GM12878 (cell line): ENCODE measurements at regions not wholly inside any gene's neighbourhood (a gene's known extent, or its start where the extent isn't known, plus 50 kb on each side); places are given as distances from the start of the nearest gene placed in this dataset.

ENCODE experiments used
- ATAC-seq: fragments of 200-7000 bp; cut with Tn5 transposase; 3 replicates; pipeline ENCODE4 v1.9.1; 2020; ENCODE audit warnings: mild to moderate bottlenecking, moderate library complexity
- BruUV-seq: library from RNA; stranded (reverse); fragments of 400-500 nt; replicated peaks from 2 replicates; lab custom pipeline; 2021; lab: Mats Ljungman, UMichigan
- CTCF ChIA-PET: fragments of 300-600 bp; sonication (Branson Sonifier 250); formaldehyde crosslinking; extraction: SDS; loops from one replicate; lab custom pipeline; 2021; ENCODE audit warnings: inconsistent platforms; lab: Yijun Ruan, JAX
- POLR2A ChIA-PET: fragments of 350-600 bp; formaldehyde crosslinking; extraction: SDS; loops from one replicate; lab custom pipeline; 2021; ENCODE audit warnings: inconsistent platforms; lab: Charles Lee
- RAD21 ChIA-PET: fragments of 300-600 bp; sonication (Branson Sonifier 250); formaldehyde crosslinking; loops from one replicate; lab custom pipeline; 2023; ENCODE audit warnings: antibody characterized with exemption; ENCODE audit not compliant: unreplicated experiment; lab: Charles Lee
- SMC1A ChIA-PET: fragments of 300-600 bp; sonication (Branson Sonifier 250); formaldehyde crosslinking; loops from one replicate; lab custom pipeline; 2023; ENCODE audit not compliant: unreplicated experiment, uncharacterized antibody; lab: Charles Lee
- DNase-seq: peaks from one replicate; pipeline ENCODE4 v3.0.0-alpha.2; 2011; ENCODE audit warnings: low read depth, low spot score
- FAIRE-seq: peaks from 3 replicates; lab custom pipeline; 2011; peaks lifted over from hg19 to GRCh38; lab: Jason Lieb, UNC
- H2AFZ ChIP-seq: 2 replicates; pipeline ENCODE4 v1.6.0; 2011; ENCODE audit warnings: low read depth, low read length, control low read depth; ENCODE audit not compliant: control insufficient read depth
- H3K27ac ChIP-seq: 2 replicates; pipeline ENCODE4 v1.5.1; 2011; ENCODE audit warnings: control low read depth; ENCODE audit not compliant: control insufficient read depth, insufficient read depth
- H3K27me3 ChIP-seq, 2 experiments: replicated peaks in 1 of 2; 2 replicates each; pipeline versions ENCODE4 v1.6.0 to v1.6.1; 2011; ENCODE audit warnings: low read length in 1 of 2; ENCODE audit not compliant: control insufficient read depth in 2 of 2, insufficient read depth in 2 of 2
- H3K36me3 ChIP-seq, 2 experiments: 2 replicates each; pipeline ENCODE4 v1.5.1; 2011; ENCODE audit warnings: low read length in 1 of 2; ENCODE audit not compliant: control insufficient read depth in 2 of 2, insufficient read depth in 2 of 2
- H3K4me1 ChIP-seq: 2 replicates; pipeline ENCODE4 v1.6.1; 2011; ENCODE audit warnings: mild to moderate bottlenecking, low read length, moderate library complexity, mixed read lengths; ENCODE audit not compliant: control insufficient read depth, insufficient read depth
- H3K4me2 ChIP-seq: 2 replicates; pipeline ENCODE4 v1.6.0; 2011; ENCODE audit warnings: control low read depth; ENCODE audit not compliant: control insufficient read depth, insufficient read depth
- H3K4me3 ChIP-seq: fragments of 200-600 bp; sonication (generic); 2 replicates; pipeline ENCODE4 v1.5.1; 2016
- H3K79me2 ChIP-seq: 2 replicates; pipeline ENCODE4 v1.6.0; 2011; ENCODE audit warnings: low read length; ENCODE audit not compliant: control insufficient read depth, insufficient read depth
- H3K9ac ChIP-seq: 2 replicates; pipeline ENCODE4 v1.8.0; 2011; ENCODE audit warnings: low read length, control low read depth, mixed read lengths; ENCODE audit not compliant: control insufficient read depth, insufficient read depth
- H3K9me3 ChIP-seq: replicated peaks from 3 replicates; pipeline ENCODE4 v1.5.1; 2011; ENCODE audit warnings: mild to moderate bottlenecking, low read length; ENCODE audit not compliant: control insufficient read depth, insufficient read depth
- H4K20me1 ChIP-seq: 2 replicates; pipeline ENCODE4 v1.6.0; 2011; ENCODE audit not compliant: control insufficient read depth, insufficient read depth
- CBX3 ChIP-seq: fragments of 200-600 bp; sonication (generic); IDR thresholded peaks from 2 replicates; pipeline ENCODE4 v1.6.1; 2016; ENCODE audit warnings: low read depth, borderline replicate concordance
- EGR1 ChIP-seq, 2 experiments: IDR thresholded peaks; 1 replicate in 1 of 2; 2 replicates in 1 of 2; pipeline ENCODE4 v1.6.1; 2011 to 2012; ENCODE audit warnings: low read depth in 2 of 2, low read length in 2 of 2, borderline replicate concordance in 1 of 2, mild to moderate bottlenecking in 1 of 2, moderate library complexity in 1 of 2
- IKZF1 ChIP-seq: fragments of 450-650 bp; conservative IDR thresholded peaks from 2 replicates; pipeline ENCODE4 v1.6.1; 2017; ENCODE audit warnings: antibody characterized with exemption, mild to moderate bottlenecking
- JUND ChIP-seq: IDR thresholded peaks from 2 replicates; pipeline ENCODE4 v1.6.1; 2012; ENCODE audit warnings: low read depth, mild to moderate bottlenecking, low read length, improper control_type of control experiment, moderate library complexity
- POLR2A ChIP-seq: IDR thresholded peaks from 2 replicates; pipeline ENCODE4 v1.6.1; 2011; ENCODE audit warnings: low read depth, mild to moderate bottlenecking, low read length
- POLR2AphosphoS2 ChIP-seq: IDR thresholded peaks from 2 replicates; pipeline ENCODE4 v1.6.1; 2011; ENCODE audit warnings: low read depth, mild to moderate bottlenecking, low read length, improper control_type of control experiment, moderate library complexity
- RELA ChIP-seq: fragments of 450-650 bp; IDR thresholded peaks from 2 replicates; pipeline ENCODE4 v1.8.0; 2014; ENCODE audit warnings: borderline replicate concordance; ENCODE audit not compliant: partially characterized antibody
- STAT1 ChIP-seq: fragments of 450-650 bp; conservative IDR thresholded peaks from 2 replicates; pipeline ENCODE4 v1.6.1; 2014; ENCODE audit warnings: antibody characterized with exemption, mild to moderate bottlenecking
- ZBED1 ChIP-seq: IDR thresholded peaks from 2 replicates; pipeline ENCODE4 v1.6.1; 2016; ENCODE audit warnings: borderline replicate concordance
- ZNF24 ChIP-seq: fragments of 450-650 bp; IDR thresholded peaks from 2 replicates; pipeline ENCODE4 v1.6.1; 2017; ENCODE audit warnings: antibody characterized with exemption, mild to moderate bottlenecking
- WGBS: methylation state at CpG from one replicate; pipeline ENCODE4 v1.1.6; 2016; ENCODE audit warnings: low lambda C conversion rate; ENCODE audit not compliant: insufficient replicate concordance, insufficient coverage; ENCODE audit errors: missing lambda C conversion rate; 5-methylcytosine and 5-hydroxymethylcytosine counted together
- in situ Hi-C: fragments of 300-500 bp; cut with MboI; formaldehyde crosslinking; loops from 9 replicates; pipeline ENCODE4 v1.14.3; 2018; ENCODE audit warnings: mixed read lengths
- intact Hi-C: fragments of 100-400 bp; cut with micrococcal nuclease; formaldehyde crosslinking; loops from one replicate; pipeline ENCODE4 v1.14.2; 2022; ENCODE audit not compliant: unreplicated experiment
- TF ChIP-seq, protein P1 (sequence below): fragments of 450-650 bp; formaldehyde crosslinking; IDR thresholded peaks from 2 replicates; pipeline ENCODE4 v1.4.0; 2022; ENCODE audit warnings: mild to moderate bottlenecking, moderate library complexity
- TF ChIP-seq, protein P2 (sequence below): fragments of 450-650 bp; IDR thresholded peaks from 2 replicates; pipeline ENCODE4 v1.6.1; 2016; ENCODE audit warnings: mild to moderate bottlenecking, moderate library complexity, borderline replicate concordance

- Histone ChIP-seq H3K4me2 (no peak overlapping the region), H2AFZ (no peak overlapping the region), H3K79me2 (no peaks in the 10 kb centered on the region), H3K27me3 (no peaks in the 10 kb centered on the region), H3K27ac (no peak overlapping the region), H3K4me1 (no peaks in the 10 kb centered on the region), H3K36me3 (no peaks in the 10 kb centered on the region), H3K9ac (no peak overlapping the region), H3K9me3 (no peaks in the 10 kb centered on the region), H3K4me3 (no peak overlapping the region), H4K20me1 (no peaks in the 10 kb centered on the region)
- 0% methylated on average over 1 of the region's 1 CpG for WGBS
- ChIA-PET CTCF (no interaction called here), POLR2A (no interaction called here), SMC1A (no interaction called here), RAD21 (no interaction called here)
- FAIRE-seq (no peak), DNase-seq (no peak), ATAC-seq (no peak)
- in situ Hi-C loops: no loop called here
- TF ChIP-seq JUND (no peak), CBX3 (no peak)
- intact Hi-C loops: no loop called here
- BruUV-seq: no TSS peak
These were observed 188.2 kb upstream of the IRX5 start for GRCh38 chr16:54742436-54742835.

GRCh38 chr16:54739381-54739780 lies 191.3 kb upstream of the IRX5 start:
- 28% methylated on average over 4 of the region's 4 CpGs for WGBS
- ChIA-PET POLR2A (no interaction called here), SMC1A (interaction anchor here (0.6 kb wide), 1 partner anchor 629 kb away, joined by 3 read pairs; no protein-coding TSS in a partner anchor), CTCF (no interaction called here), RAD21 (no interaction called here)
- no peak overlapping the region for H3K4me3 ChIP-seq
- FAIRE-seq (no peak), DNase-seq (no peak), ATAC-seq (no peak)
- intact Hi-C loops: no loop called here
- H3K79me2 ChIP-seq: no peaks in the 10 kb centered on the region
- no peak overlapping the region for H3K9ac ChIP-seq
- no TSS peak for BruUV-seq
- no peak overlapping the region for H2AFZ ChIP-seq
- H3K36me3 ChIP-seq: no peaks in the 10 kb centered on the region
- H3K4me2 ChIP-seq: no peak overlapping the region
- no peak overlapping the region for H3K27ac ChIP-seq
- in situ Hi-C loops: no loop called here
- no peaks in the 10 kb centered on the region for H3K4me1 ChIP-seq
- no peaks in the 10 kb centered on the region for H4K20me1 ChIP-seq
- H3K27me3 ChIP-seq: no peaks in the 10 kb centered on the region
- no peaks in the 10 kb centered on the region for H3K9me3 ChIP-seq
- no peak for TF ChIP-seq POLR2A
- no peak for TF ChIP-seq POLR2AphosphoS2
- TF ChIP-seq ZBED1: no peak
- no peak for TF ChIP-seq EGR1 (IDR thresholded peaks at IDR 0.05; ENCODE audit: borderline replicate concordance in 1 of 2, low read depth in 2 of 2, low read length in 2 of 2)
- no peak for TF ChIP-seq IKZF1
- TF ChIP-seq, protein P1, sequence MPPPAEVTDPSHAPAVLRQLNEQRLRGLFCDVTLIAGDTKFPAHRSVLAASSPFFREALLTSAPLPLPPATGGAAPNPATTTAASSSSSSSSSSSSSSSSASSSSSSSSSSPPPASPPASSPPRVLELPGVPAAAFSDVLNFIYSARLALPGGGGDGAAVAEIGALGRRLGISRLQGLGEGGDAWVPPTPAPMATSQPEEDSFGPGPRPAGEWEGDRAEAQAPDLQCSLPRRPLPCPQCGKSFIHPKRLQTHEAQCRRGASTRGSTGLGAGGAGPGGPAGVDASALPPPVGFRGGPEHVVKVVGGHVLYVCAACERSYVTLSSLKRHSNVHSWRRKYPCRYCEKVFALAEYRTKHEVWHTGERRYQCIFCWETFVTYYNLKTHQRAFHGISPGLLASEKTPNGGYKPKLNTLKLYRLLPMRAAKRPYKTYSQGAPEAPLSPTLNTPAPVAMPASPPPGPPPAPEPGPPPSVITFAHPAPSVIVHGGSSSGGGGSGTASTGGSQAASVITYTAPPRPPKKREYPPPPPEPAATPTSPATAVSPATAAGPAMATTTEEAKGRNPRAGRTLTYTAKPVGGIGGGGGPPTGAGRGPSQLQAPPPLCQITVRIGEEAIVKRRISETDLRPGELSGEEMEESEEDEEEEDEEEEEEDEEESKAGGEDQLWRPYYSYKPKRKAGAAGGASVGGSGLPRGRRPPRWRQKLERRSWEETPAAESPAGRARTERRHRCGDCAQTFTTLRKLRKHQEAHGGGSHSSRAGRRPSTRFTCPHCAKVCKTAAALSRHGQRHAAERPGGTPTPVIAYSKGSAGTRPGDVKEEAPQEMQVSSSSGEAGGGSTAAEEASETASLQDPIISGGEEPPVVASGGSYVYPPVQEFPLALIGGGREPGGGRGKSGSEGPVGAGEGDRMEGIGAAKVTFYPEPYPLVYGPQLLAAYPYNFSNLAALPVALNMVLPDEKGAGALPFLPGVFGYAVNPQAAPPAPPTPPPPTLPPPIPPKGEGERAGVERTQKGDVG: no peak
- no peak for TF ChIP-seq STAT1
- TF ChIP-seq ZNF24: no peak
- TF ChIP-seq RELA: no peak
- TF ChIP-seq, protein P2, sequence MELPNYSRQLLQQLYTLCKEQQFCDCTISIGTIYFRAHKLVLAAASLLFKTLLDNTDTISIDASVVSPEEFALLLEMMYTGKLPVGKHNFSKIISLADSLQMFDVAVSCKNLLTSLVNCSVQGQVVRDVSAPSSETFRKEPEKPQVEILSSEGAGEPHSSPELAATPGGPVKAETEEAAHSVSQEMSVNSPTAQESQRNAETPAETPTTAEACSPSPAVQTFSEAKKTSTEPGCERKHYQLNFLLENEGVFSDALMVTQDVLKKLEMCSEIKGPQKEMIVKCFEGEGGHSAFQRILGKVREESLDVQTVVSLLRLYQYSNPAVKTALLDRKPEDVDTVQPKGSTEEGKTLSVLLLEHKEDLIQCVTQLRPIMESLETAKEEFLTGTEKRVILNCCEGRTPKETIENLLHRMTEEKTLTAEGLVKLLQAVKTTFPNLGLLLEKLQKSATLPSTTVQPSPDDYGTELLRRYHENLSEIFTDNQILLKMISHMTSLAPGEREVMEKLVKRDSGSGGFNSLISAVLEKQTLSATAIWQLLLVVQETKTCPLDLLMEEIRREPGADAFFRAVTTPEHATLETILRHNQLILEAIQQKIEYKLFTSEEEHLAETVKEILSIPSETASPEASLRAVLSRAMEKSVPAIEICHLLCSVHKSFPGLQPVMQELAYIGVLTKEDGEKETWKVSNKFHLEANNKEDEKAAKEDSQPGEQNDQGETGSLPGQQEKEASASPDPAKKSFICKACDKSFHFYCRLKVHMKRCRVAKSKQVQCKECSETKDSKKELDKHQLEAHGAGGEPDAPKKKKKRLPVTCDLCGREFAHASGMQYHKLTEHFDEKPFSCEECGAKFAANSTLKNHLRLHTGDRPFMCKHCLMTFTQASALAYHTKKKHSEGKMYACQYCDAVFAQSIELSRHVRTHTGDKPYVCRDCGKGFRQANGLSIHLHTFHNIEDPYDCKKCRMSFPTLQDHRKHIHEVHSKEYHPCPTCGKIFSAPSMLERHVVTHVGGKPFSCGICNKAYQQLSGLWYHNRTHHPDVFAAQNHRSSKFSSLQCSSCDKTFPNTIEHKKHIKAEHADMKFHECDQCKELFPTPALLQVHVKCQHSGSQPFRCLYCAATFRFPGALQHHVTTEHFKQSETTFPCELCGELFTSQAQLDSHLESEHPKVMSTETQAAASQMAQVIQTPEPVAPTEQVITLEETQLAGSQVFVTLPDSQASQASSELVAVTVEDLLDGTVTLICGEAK: no peak
